ENCODE measurements at regions not wholly inside any gene's neighbourhood (a gene's known extent, or its start where the extent isn't known, plus 50 kb on each side); places are given as distances from the start of the nearest gene placed in this dataset.

- Mint-ChIP-seq H3K4me3 (ENCODE audit: unreplicated experiment) (no peak overlapping the region), H3K27me3 (ENCODE audit: insufficient read depth, unreplicated experiment) (peaks cover 54% of the 10 kb centered on the region), H3K27ac (ENCODE audit: low read depth, unreplicated experiment) (no peak overlapping the region), H3K9me3 (ENCODE audit: unreplicated experiment) (no peaks in the 10 kb centered on the region), H3K36me3 (ENCODE audit: insufficient read depth, unreplicated experiment) (no peaks in the 10 kb centered on the region), H3K4me1 (ENCODE audit: insufficient read depth, unreplicated experiment) (no peaks in the 10 kb centered on the region)
- intact Hi-C loops (cut with micrococcal nuclease), result no loop called here
- DNase-seq (ENCODE audit: unreplicated experiment), result no peak
- no TSS peak for BruUV-seq (replicated peaks)
- CTCF ChIA-PET, result interaction anchor here (2.0 kb wide), 1 partner anchor 18 kb away, joined by 8 read pairs; no protein-coding TSS in a partner anchor
- POLR2A ChIA-PET, result no interaction called here
- no peak for TF ChIP-seq CTCF (IDR thresholded peaks at IDR 0.05; ENCODE audit: unreplicated experiment)
Observed at GRCh38 chr20:60870040-60870439, 382.0 kb upstream of the CDH4 start.

- Mint-ChIP-seq H3K4me1 (ENCODE audit: insufficient read depth, unreplicated experiment) (no peaks in the 10 kb centered on the region), H3K36me3 (ENCODE audit: insufficient read depth, unreplicated experiment) (no peaks in the 10 kb centered on the region), H3K9me3 (ENCODE audit: unreplicated experiment) (no peaks in the 10 kb centered on the region), H3K27me3 (ENCODE audit: insufficient read depth, unreplicated experiment) (peaks cover 73% of the 10 kb centered on the region), H3K4me3 (ENCODE audit: unreplicated experiment) (no peak overlapping the region), H3K27ac (ENCODE audit: low read depth, unreplicated experiment) (no peak overlapping the region)
- ChIA-PET CTCF (interaction anchor here (0.7 to 1.2 kb wide), 2 partner anchors 187 to 350 kb away, joined by 3 read pairs; no protein-coding TSS in a partner anchor), POLR2A (interaction anchor here (0.7 kb wide), 1 partner anchor 23 kb away, joined by 4 read pairs; no protein-coding TSS in a partner anchor)
- BruUV-seq (replicated peaks), result no TSS peak
- intact Hi-C loops (cut with micrococcal nuclease), result no loop called here
- no peak for DNase-seq (ENCODE audit: unreplicated experiment)
- no peak for TF ChIP-seq CTCF (IDR thresholded peaks at IDR 0.05; ENCODE audit: unreplicated experiment)
Observed at GRCh38 chr20:60872224-60872623, 379.8 kb upstream of the CDH4 start.

- Mint-ChIP-seq H3K4me1 (ENCODE audit: insufficient read depth, unreplicated experiment) (no peaks in the 10 kb centered on the region), H3K27ac (ENCODE audit: low read depth, unreplicated experiment) (no peak overlapping the region), H3K36me3 (ENCODE audit: insufficient read depth, unreplicated experiment) (no peaks in the 10 kb centered on the region), H3K27me3 (ENCODE audit: insufficient read depth, unreplicated experiment) (peaks cover 59% of the 10 kb centered on the region), H3K9me3 (ENCODE audit: unreplicated experiment) (no peaks in the 10 kb centered on the region), H3K4me3 (ENCODE audit: unreplicated experiment) (no peak overlapping the region)
- no peak for TF ChIP-seq CTCF (IDR thresholded peaks at IDR 0.05; ENCODE audit: unreplicated experiment)
- BruUV-seq (replicated peaks), result no TSS peak
- ChIA-PET CTCF (interaction anchor here (1.2 kb wide), 1 partner anchor 216 kb away, joined by 3 read pairs; no protein-coding TSS in a partner anchor), POLR2A (no interaction called here)
- intact Hi-C loops (cut with micrococcal nuclease), result no loop called here
- no peak for DNase-seq (ENCODE audit: unreplicated experiment)
Observed at GRCh38 chr20:60877071-60877857, 374.8 kb upstream of the CDH4 start.

GRCh38 chr20:60882836-60883235 lies 369.2 kb upstream of the CDH4 start:
- TF ChIP-seq CTCF (IDR thresholded peaks at IDR 0.05; ENCODE audit: unreplicated experiment), result no peak
- Mint-ChIP-seq H3K27me3 (ENCODE audit: insufficient read depth, unreplicated experiment) (peaks cover 67% of the 10 kb centered on the region), H3K4me1 (ENCODE audit: insufficient read depth, unreplicated experiment) (no peaks in the 10 kb centered on the region), H3K36me3 (ENCODE audit: insufficient read depth, unreplicated experiment) (no peaks in the 10 kb centered on the region), H3K4me3 (ENCODE audit: unreplicated experiment) (no peak overlapping the region), H3K27ac (ENCODE audit: low read depth, unreplicated experiment) (no peak overlapping the region), H3K9me3 (ENCODE audit: unreplicated experiment) (no peaks in the 10 kb centered on the region)
- no TSS peak for BruUV-seq (replicated peaks)
- DNase-seq (ENCODE audit: unreplicated experiment), result no peak
- POLR2A ChIA-PET, result no interaction called here
- CTCF ChIA-PET, result interaction anchor here (1.1 kb wide), 1 partner anchor 672 kb away, joined by 7 read pairs; no protein-coding TSS in a partner anchor
- intact Hi-C loops (cut with micrococcal nuclease), result no loop called here
